Mammary epithelial cell (primary cell): ENCODE measurements at regions not wholly inside any gene's neighbourhood (a gene's known extent, or its start where the extent isn't known, plus 50 kb on each side); places are given as distances from the start of the nearest gene placed in this dataset.

Experiments used
- CTCF ChIP-seq, 2 donors: IDR thresholded peaks in 1 of 2; conservative IDR thresholded peaks in 1 of 2; 2 replicates each; pipeline ENCODE4 v1.5.1; 2011 to 2012; ENCODE audit warnings: inconsistent platforms in 2 of 2, low read length in 2 of 2, mild to moderate bottlenecking in 2 of 2, control low read depth in 1 of 2, low read depth in 1 of 2; ENCODE audit not compliant: insufficient read depth in 1 of 2; ENCODE audit errors: extremely low read depth in 1 of 2
- EZH2 ChIP-seq: IDR thresholded peaks from 2 replicates; pipeline ENCODE4 v1.6.1; 2012; ENCODE audit warnings: low read length, inconsistent platforms, borderline replicate concordance

- TF ChIP-seq CTCF (conservative IDR thresholded peaks at IDR 0.05 in 1 of 2, IDR thresholded peaks at IDR 0.05 in 1 of 2; ENCODE audit: extremely low read depth in 1 of 2, insufficient read depth in 1 of 2, low read depth in 1 of 2, low read length in 2 of 2), result no peak
- TF ChIP-seq EZH2, result no peak
These were observed 813.3 kb upstream of the WWC1 start for GRCh38 chr5:167478188-167478587.
